Dendritic cell treated with granulocyte-macrophage colony-stimulating factor and Interleukin-4, amounts not matched to agents 40 ng/mL and 50 ng/mL, for 4 days (primary cell): ENCODE measurements at regions not wholly inside any gene's neighbourhood (a gene's known extent, or its start where the extent isn't known, plus 50 kb on each side); places are given as distances from the start of the nearest gene placed in this dataset.

ENCODE experiments used
- H3K27ac Mint-ChIP-seq: one replicate; pipeline ENCODE4 v1.8.0; 2022; ENCODE audit warnings: mild to moderate bottlenecking, mixed read lengths
- H3K27me3 Mint-ChIP-seq: one replicate; pipeline ENCODE4 v1.8.0; 2022; ENCODE audit warnings: mild to moderate bottlenecking, mixed read lengths
- H3K36me3 Mint-ChIP-seq: one replicate; pipeline ENCODE4 v1.8.0; 2022; ENCODE audit warnings: low read depth, mixed read lengths
- H3K4me1 Mint-ChIP-seq: one replicate; pipeline ENCODE4 v1.8.0; 2022; ENCODE audit warnings: low read depth, mixed read lengths
- H3K4me3 Mint-ChIP-seq: one replicate; pipeline ENCODE4 v1.8.0; 2022; ENCODE audit warnings: mild to moderate bottlenecking, moderate library complexity, mixed read lengths
- H3K9me3 Mint-ChIP-seq: one replicate; pipeline ENCODE4 v1.8.0; 2022; ENCODE audit warnings: mixed read lengths
- intact Hi-C: fragments of 100-400 bp; cut with micrococcal nuclease; formaldehyde crosslinking; loops from one replicate; pipeline ENCODE4 v1.15.0; 2022

GRCh38 chr4:123974386-123975149 lies 578.0 kb downstream of the SPRY1 start:
- Mint-ChIP-seq H3K4me1 (no peaks in the 10 kb centered on the region), H3K27ac (no peak overlapping the region), H3K27me3 (no peaks in the 10 kb centered on the region), H3K36me3 (no peaks in the 10 kb centered on the region), H3K4me3 (no peak overlapping the region), H3K9me3 (peaks cover 16% of the 10 kb centered on the region)
- intact Hi-C loops = no loop called here

- intact Hi-C loops = no loop called here
- Mint-ChIP-seq H3K4me1 (no peaks in the 10 kb centered on the region), H3K27ac (no peak overlapping the region), H3K36me3 (no peaks in the 10 kb centered on the region), H3K27me3 (no peaks in the 10 kb centered on the region), H3K9me3 (peaks cover 16% of the 10 kb centered on the region), H3K4me3 (no peak overlapping the region)
Measured at GRCh38 chr4:123976285-123976684, 579.7 kb downstream of the SPRY1 start.

- Mint-ChIP-seq H3K27me3 (no peaks in the 10 kb centered on the region), H3K9me3 (peaks cover 16% of the 10 kb centered on the region), H3K4me3 (no peak overlapping the region), H3K27ac (no peak overlapping the region), H3K4me1 (no peaks in the 10 kb centered on the region), H3K36me3 (no peaks in the 10 kb centered on the region)
- intact Hi-C loops = no loop called here
Measured at GRCh38 chr4:123976819-123977218, 580.2 kb downstream of the SPRY1 start.

DNA sequence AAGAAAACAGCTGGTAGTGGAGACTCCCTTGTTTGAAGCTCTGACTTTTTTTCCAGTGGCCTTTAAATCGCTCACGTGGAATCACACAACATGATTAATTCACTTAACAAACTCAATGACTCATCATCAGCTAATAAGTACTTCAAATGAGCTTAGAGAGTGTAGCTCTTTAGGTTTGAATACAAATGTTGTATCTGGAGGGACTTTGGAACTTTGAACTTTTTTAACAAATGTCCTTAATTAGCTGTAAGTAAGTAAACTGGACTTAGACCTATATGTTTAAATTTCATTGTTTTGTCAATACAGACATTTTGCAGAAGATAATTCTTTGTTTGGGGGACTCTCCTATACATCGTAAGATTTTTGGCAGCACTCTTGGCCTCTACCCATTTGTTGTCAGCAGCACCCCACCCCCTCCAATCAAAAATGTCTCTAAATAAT lies 581.1 kb downstream of the SPRY1 start:
- H3K27ac Mint-ChIP-seq = no peak overlapping the region
- intact Hi-C loops = no loop called here
- H3K27me3 Mint-ChIP-seq = no peaks in the 10 kb centered on the region
- H3K36me3 Mint-ChIP-seq = no peaks in the 10 kb centered on the region
- H3K4me1 Mint-ChIP-seq = no peaks in the 10 kb centered on the region
- H3K4me3 Mint-ChIP-seq = no peak overlapping the region
- H3K9me3 Mint-ChIP-seq = peaks cover 16% of the 10 kb centered on the region

GRCh38 chr4:123978637-123979036 lies 582.0 kb downstream of the SPRY1 start:
- H3K27me3 Mint-ChIP-seq = no peaks in the 10 kb centered on the region
- intact Hi-C loops = no loop called here
- H3K4me1 Mint-ChIP-seq = no peaks in the 10 kb centered on the region
- H3K9me3 Mint-ChIP-seq = peaks cover 8% of the 10 kb centered on the region
- H3K4me3 Mint-ChIP-seq = no peak overlapping the region
- no peak overlapping the region for H3K27ac Mint-ChIP-seq
- no peaks in the 10 kb centered on the region for H3K36me3 Mint-ChIP-seq

DNA sequence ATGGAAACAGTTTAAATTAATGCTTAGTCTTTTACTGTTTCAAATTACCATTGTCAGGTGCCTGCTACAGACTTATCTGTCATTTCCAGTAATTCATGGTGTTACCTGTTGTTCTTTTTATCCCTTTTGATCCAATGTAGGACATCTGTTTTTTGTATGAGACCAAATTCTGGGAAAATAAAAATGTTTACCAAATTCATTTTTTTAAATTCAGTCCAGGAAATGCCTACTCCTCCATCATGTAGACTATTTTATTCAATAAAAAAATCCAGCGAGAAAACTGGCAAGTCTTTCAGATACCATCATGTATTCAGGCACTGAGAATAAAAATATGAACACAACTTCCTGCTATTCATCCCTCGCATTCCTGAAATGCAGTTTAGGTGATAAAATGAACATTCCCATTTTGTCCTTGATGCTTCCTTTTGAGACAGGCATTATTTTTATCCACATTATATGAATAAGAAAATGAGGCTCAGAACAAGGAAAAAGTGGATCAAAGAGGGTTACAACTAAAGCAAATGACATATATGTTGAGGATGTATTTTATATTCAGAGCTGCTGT lies 584.2 kb downstream of the SPRY1 start:
- peaks cover 8% of the 10 kb centered on the region for H3K9me3 Mint-ChIP-seq
- intact Hi-C loops = no loop called here
- H3K36me3 Mint-ChIP-seq = no peaks in the 10 kb centered on the region
- H3K4me1 Mint-ChIP-seq = no peaks in the 10 kb centered on the region
- no peaks in the 10 kb centered on the region for H3K27me3 Mint-ChIP-seq
- no peak overlapping the region for H3K4me3 Mint-ChIP-seq
- H3K27ac Mint-ChIP-seq = no peak overlapping the region

DNA sequence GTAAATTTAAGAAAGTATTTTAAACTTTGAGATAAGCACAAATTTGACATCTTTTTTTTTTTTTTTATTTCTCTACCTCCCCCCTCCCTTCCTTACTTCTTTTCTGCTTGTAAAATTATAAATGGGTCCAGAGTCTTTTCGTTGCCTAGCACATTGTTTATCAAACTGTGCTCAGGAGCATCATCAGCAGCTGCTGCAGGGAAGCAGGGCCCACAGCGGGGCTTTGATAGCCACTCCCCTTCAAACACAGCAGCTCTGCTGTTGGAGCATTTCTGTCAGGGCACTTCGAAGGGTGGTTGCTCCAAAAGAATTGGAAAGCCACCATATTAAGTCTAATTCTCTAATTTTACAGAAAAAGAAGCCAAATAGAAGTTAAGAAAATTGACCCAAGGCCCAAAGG lies 588.3 kb downstream of the SPRY1 start:
- H3K27ac Mint-ChIP-seq = no peak overlapping the region
- no peaks in the 10 kb centered on the region for H3K27me3 Mint-ChIP-seq
- no peaks in the 10 kb centered on the region for H3K36me3 Mint-ChIP-seq
- no peaks in the 10 kb centered on the region for H3K4me1 Mint-ChIP-seq
- intact Hi-C loops = no loop called here
- H3K9me3 Mint-ChIP-seq = no peaks in the 10 kb centered on the region
- H3K4me3 Mint-ChIP-seq = no peak overlapping the region

DNA sequence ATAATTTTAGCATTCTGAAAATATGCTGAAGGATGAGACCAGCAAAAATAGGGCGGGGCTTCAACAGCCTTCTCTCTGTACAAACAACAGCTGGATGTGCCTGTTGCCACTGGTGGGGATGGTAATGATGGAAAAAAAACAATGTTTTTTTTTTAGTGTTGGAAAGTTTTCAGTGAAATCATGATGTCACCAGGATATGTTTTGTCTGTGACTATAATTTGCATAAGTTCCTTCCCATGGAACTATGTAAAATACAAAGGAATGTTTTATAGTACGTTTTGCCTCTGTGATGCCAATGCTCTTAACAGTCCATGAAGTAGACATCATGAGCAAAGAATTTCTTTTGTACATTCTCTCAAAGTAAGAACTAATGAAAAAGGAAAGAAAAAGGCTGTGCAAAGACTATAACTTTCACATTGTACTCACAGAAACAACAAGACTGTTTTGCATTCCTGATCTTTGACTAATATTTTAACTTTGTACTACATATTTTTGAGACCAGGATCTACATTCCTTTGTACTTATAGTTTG lies 589.7 kb downstream of the SPRY1 start:
- H3K4me1 Mint-ChIP-seq = no peaks in the 10 kb centered on the region
- H3K27me3 Mint-ChIP-seq = no peaks in the 10 kb centered on the region
- H3K4me3 Mint-ChIP-seq = no peak overlapping the region
- H3K27ac Mint-ChIP-seq = no peak overlapping the region
- no peaks in the 10 kb centered on the region for H3K9me3 Mint-ChIP-seq
- no peaks in the 10 kb centered on the region for H3K36me3 Mint-ChIP-seq
- intact Hi-C loops = no loop called here

- H3K27me3 Mint-ChIP-seq = no peaks in the 10 kb centered on the region
- H3K4me1 Mint-ChIP-seq = no peaks in the 10 kb centered on the region
- H3K36me3 Mint-ChIP-seq = no peaks in the 10 kb centered on the region
- H3K9me3 Mint-ChIP-seq = peaks cover 10% of the 10 kb centered on the region
- H3K27ac Mint-ChIP-seq = no peak overlapping the region
- H3K4me3 Mint-ChIP-seq = no peak overlapping the region
- intact Hi-C loops = no loop called here
Measured at GRCh38 chr4:123987408-123987807, 590.8 kb downstream of the SPRY1 start.

GRCh38 chr4:123990310-123990870 lies 593.8 kb downstream of the SPRY1 start:
- Mint-ChIP-seq H3K27me3 (no peaks in the 10 kb centered on the region), H3K4me3 (no peak overlapping the region), H3K27ac (no peak overlapping the region), H3K4me1 (no peaks in the 10 kb centered on the region), H3K9me3 (peaks cover 12% of the 10 kb centered on the region), H3K36me3 (no peaks in the 10 kb centered on the region)
- intact Hi-C loops = no loop called here

DNA sequence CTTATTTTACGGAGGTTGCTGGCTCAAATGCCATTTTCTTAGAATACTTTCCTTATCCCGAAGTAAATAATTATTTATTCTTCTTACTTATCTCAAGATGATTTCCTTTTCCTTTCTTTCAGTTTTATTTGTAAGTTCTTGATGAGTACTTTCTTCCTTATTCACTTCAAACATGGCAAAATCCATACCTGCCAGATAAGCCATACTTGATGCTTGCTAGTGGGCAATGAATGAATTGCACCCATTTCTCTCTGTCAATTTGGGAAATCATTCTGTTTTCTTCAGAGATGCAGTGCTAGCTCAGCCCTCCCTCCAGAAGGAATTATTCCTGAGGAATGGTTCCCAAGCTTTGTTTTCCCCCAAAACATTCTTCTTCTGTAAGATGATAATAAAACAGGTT lies 598.3 kb downstream of the SPRY1 start:
- no peaks in the 10 kb centered on the region for H3K4me1 Mint-ChIP-seq
- H3K9me3 Mint-ChIP-seq = peaks cover 12% of the 10 kb centered on the region
- no peak overlapping the region for H3K27ac Mint-ChIP-seq
- H3K4me3 Mint-ChIP-seq = no peak overlapping the region
- H3K36me3 Mint-ChIP-seq = no peaks in the 10 kb centered on the region
- intact Hi-C loops = no loop called here
- H3K27me3 Mint-ChIP-seq = no peaks in the 10 kb centered on the region

- H3K27me3 Mint-ChIP-seq = no peaks in the 10 kb centered on the region
- H3K36me3 Mint-ChIP-seq = no peaks in the 10 kb centered on the region
- intact Hi-C loops = no loop called here
- H3K4me1 Mint-ChIP-seq = no peaks in the 10 kb centered on the region
- H3K9me3 Mint-ChIP-seq = peaks cover 12% of the 10 kb centered on the region
- no peak overlapping the region for H3K4me3 Mint-ChIP-seq
- H3K27ac Mint-ChIP-seq = no peak overlapping the region
Measured at GRCh38 chr4:123995936-123996335, 599.3 kb downstream of the SPRY1 start.

- intact Hi-C loops = no loop called here
- H3K27me3 Mint-ChIP-seq = no peaks in the 10 kb centered on the region
- H3K4me3 Mint-ChIP-seq = no peak overlapping the region
- no peaks in the 10 kb centered on the region for H3K4me1 Mint-ChIP-seq
- H3K9me3 Mint-ChIP-seq = peaks cover 7% of the 10 kb centered on the region
- H3K36me3 Mint-ChIP-seq = no peaks in the 10 kb centered on the region
- no peak overlapping the region for H3K27ac Mint-ChIP-seq
Measured at GRCh38 chr4:123996718-123997510, 600.3 kb downstream of the SPRY1 start.
